ENCODE measurements at regions not wholly inside any gene's neighbourhood (a gene's known extent, or its start where the extent isn't known, plus 50 kb on each side); places are given as distances from the start of the nearest gene placed in this dataset.

GRCh38 chr18:77765468-77765867, 515.8 kb downstream of the GALR1 start:
- no peak for DNase-seq (ENCODE audit: low read depth)
- H3K4me3 ChIP-seq (ENCODE audit: control insufficient read depth, low read depth, low read length) = no peak overlapping the region
- TF ChIP-seq CTCF (IDR thresholded peaks at IDR 0.05; ENCODE audit: control insufficient read depth, insufficient read depth, low read depth, low read length, missing control alignments) = no peak

- H3K4me3 ChIP-seq (ENCODE audit: control insufficient read depth, low read depth, low read length) = no peak overlapping the region
- no peak for TF ChIP-seq CTCF (IDR thresholded peaks at IDR 0.05; ENCODE audit: control insufficient read depth, insufficient read depth, low read depth, low read length, missing control alignments)
- no peak for DNase-seq (ENCODE audit: low read depth)
Observed at GRCh38 chr18:77766421-77766820, 516.8 kb downstream of the GALR1 start.

GRCh38 chr18:77772177-77772576, 522.5 kb downstream of the GALR1 start:
- H3K4me3 ChIP-seq (ENCODE audit: control insufficient read depth, low read depth, low read length) = no peak overlapping the region
- TF ChIP-seq CTCF (IDR thresholded peaks at IDR 0.05; ENCODE audit: control insufficient read depth, insufficient read depth, low read depth, low read length, missing control alignments) = no peak
- DNase-seq (ENCODE audit: low read depth) = no peak

- H3K4me3 ChIP-seq (ENCODE audit: control insufficient read depth, low read depth, low read length) = no peak overlapping the region
- DNase-seq (ENCODE audit: low read depth) = no peak
- no peak for TF ChIP-seq CTCF (IDR thresholded peaks at IDR 0.05; ENCODE audit: control insufficient read depth, insufficient read depth, low read depth, low read length, missing control alignments)
Observed at GRCh38 chr18:77776104-77776503, 526.5 kb downstream of the GALR1 start.

- no peak for TF ChIP-seq CTCF (IDR thresholded peaks at IDR 0.05; ENCODE audit: control insufficient read depth, insufficient read depth, low read depth, low read length, missing control alignments)
- no peak overlapping the region for H3K4me3 ChIP-seq (ENCODE audit: control insufficient read depth, low read depth, low read length)
- DNase-seq (ENCODE audit: low read depth) = no peak
Observed at GRCh38 chr18:77777163-77777562, 527.5 kb downstream of the GALR1 start.

GRCh38 chr18:77784759-77785379, 535.2 kb downstream of the GALR1 start:
- DNase-seq (ENCODE audit: low read depth) = no peak
- no peak overlapping the region for H3K4me3 ChIP-seq (ENCODE audit: control insufficient read depth, low read depth, low read length)
- no peak for TF ChIP-seq CTCF (IDR thresholded peaks at IDR 0.05; ENCODE audit: control insufficient read depth, insufficient read depth, low read depth, low read length, missing control alignments)

Measured in AG09309 (cell line).